ENCODE measurements at regions not wholly inside any gene's neighbourhood (a gene's known extent, or its start where the extent isn't known, plus 50 kb on each side); places are given as distances from the start of the nearest gene placed in this dataset.

- TF ChIP-seq CHD1 (IDR thresholded peaks at IDR 0.05; ENCODE audit: low read depth, low read length) (no peak), TCF12 (IDR thresholded peaks at IDR 0.05; ENCODE audit: low read depth, low read length) (no peak), SIN3A (conservative IDR thresholded peaks at IDR 0.05 in 1 of 2, IDR thresholded peaks at IDR 0.05 in 1 of 2; ENCODE audit: low read depth in 1 of 2, low read length in 2 of 2) (no peak), MAFK (IDR thresholded peaks at IDR 0.05; ENCODE audit: low read depth, low read length) (no peak)
Measured at GRCh38 chr5:82674671-82675070, 396.5 kb upstream of the RPS23 start (continued).

Data from H1 (cell line).